Hepatic stellate cell (primary cell): ENCODE measurements at regions not wholly inside any gene's neighbourhood (a gene's known extent, or its start where the extent isn't known, plus 50 kb on each side); places are given as distances from the start of the nearest gene placed in this dataset.
"Not testable (repeated sequence)": the region's sequence is repeated elsewhere in the genome, so short reads cannot be mapped to it uniquely, and the experiment has no call there.

Experiments used
- DNase-seq: peaks from one replicate; pipeline ENCODE4 v3.0.0; 2011; ENCODE audit warnings: low spot score

GRCh38 chr16:79977940-79978836 is 377.7 kb upstream of the MAF start:
- no peak for DNase-seq

- no peak for DNase-seq
Measured at GRCh38 chr16:79973320-79973719, 372.8 kb upstream of the MAF start.

- DNase-seq, result no peak
Measured at GRCh38 chr16:79972053-79972704, 371.6 kb upstream of the MAF start.

- no peak for DNase-seq
Measured at GRCh38 chr16:79971237-79971572, 370.7 kb upstream of the MAF start.

GRCh38 chr16:79970551-79971236 is 370.2 kb upstream of the MAF start:
- DNase-seq, result no peak

- no peak for DNase-seq
Measured at GRCh38 chr16:79970087-79970486, 369.6 kb upstream of the MAF start.

GRCh38 chr16:79969458-79969857 is 368.9 kb upstream of the MAF start:
- no peak for DNase-seq

GRCh38 chr16:79966226-79966625 is 365.7 kb upstream of the MAF start:
- no peak for DNase-seq

- DNase-seq, result no peak
Measured at GRCh38 chr16:79965718-79966117, 365.2 kb upstream of the MAF start.

- no peak for DNase-seq
Measured at GRCh38 chr16:79964104-79964503, 363.6 kb upstream of the MAF start.

- DNase-seq, result no peak
Measured at GRCh38 chr16:79962962-79963361, 362.4 kb upstream of the MAF start.

- no peak for DNase-seq
Measured at GRCh38 chr16:79959226-79959625, 358.7 kb upstream of the MAF start.

- DNase-seq, result no peak
Measured at GRCh38 chr16:79954921-79955705, 354.6 kb upstream of the MAF start.

GRCh38 chr16:79950932-79951719 is 350.6 kb upstream of the MAF start:
- no peak for DNase-seq

- DNase-seq, result no peak
Measured at GRCh38 chr16:79949417-79949816, 348.9 kb upstream of the MAF start.

GRCh38 chr16:79947771-79948170 is 347.2 kb upstream of the MAF start:
- no peak for DNase-seq

GRCh38 chr16:79946252-79946651 is 345.7 kb upstream of the MAF start:
- DNase-seq, result no peak

GRCh38 chr16:79943736-79944135 is 343.2 kb upstream of the MAF start:
- DNase-seq, result peak; percentile 2

- no peak for DNase-seq
Measured at GRCh38 chr16:79938575-79938974, 338.0 kb upstream of the MAF start.

- not testable (repeated sequence) for DNase-seq
Measured at GRCh38 chr16:79937671-79938070, 337.1 kb upstream of the MAF start.

GRCh38 chr16:79933603-79934002 is 333.1 kb upstream of the MAF start:
- DNase-seq, result no peak
